ENCODE measurements at regions not wholly inside any gene's neighbourhood (a gene's known extent, or its start where the extent isn't known, plus 50 kb on each side); places are given as distances from the start of the nearest gene placed in this dataset.

- H3K4me3 ChIP-seq: no peak overlapping the region
- no peaks in the 10 kb centered on the region for H3K9me3 ChIP-seq
- intact Hi-C loops (cut with DNase I; ENCODE audit: low total_unique reads): no loop called here
- no peak for DNase-seq
- 90 to 96% (median 92%) methylated on average over 2 of the region's 2 CpGs for WGBS, 5 donors
- no peaks in the 10 kb centered on the region for H3K36me3 ChIP-seq
- no peaks in the 10 kb centered on the region for H3K27me3 ChIP-seq
- H3K4me1 ChIP-seq: peaks cover 0 to 8% (median 1%) of the 10 kb centered on the region in 4 donors
- TF ChIP-seq POLR2AphosphoS5 (IDR thresholded peaks at IDR 0.05) (no peak), POLR2A (IDR thresholded peaks at IDR 0.05) (no peak), EP300 (IDR thresholded peaks at IDR 0.05) (no peak), CTCF (IDR thresholded peaks at IDR 0.05) (no peak)
- no peak overlapping the region for H3K27ac ChIP-seq
Observed at GRCh38 chr5:158468444-158468843, 609.5 kb upstream of the CLINT1 start.

- TF ChIP-seq POLR2A (IDR thresholded peaks at IDR 0.05) (no peak), POLR2AphosphoS5 (IDR thresholded peaks at IDR 0.05) (no peak), EP300 (IDR thresholded peaks at IDR 0.05) (no peak), CTCF (IDR thresholded peaks at IDR 0.05) (no peak)
- DNase-seq: no peak
- intact Hi-C loops (cut with DNase I; ENCODE audit: low total_unique reads): no loop called here
- H3K4me3 ChIP-seq: no peak overlapping the region
- H3K9me3 ChIP-seq: no peaks in the 10 kb centered on the region
- H3K4me1 ChIP-seq: peaks cover 0 to 7% (median 1%) of the 10 kb centered on the region in 4 donors
- H3K27ac ChIP-seq: no peak overlapping the region
- no peaks in the 10 kb centered on the region for H3K27me3 ChIP-seq
- no peaks in the 10 kb centered on the region for H3K36me3 ChIP-seq
Observed at GRCh38 chr5:158466191-158466590, 607.2 kb upstream of the CLINT1 start.

- H3K4me1 ChIP-seq: peaks cover 0 to 7% (median 1%) of the 10 kb centered on the region in 4 donors
- no peaks in the 10 kb centered on the region for H3K36me3 ChIP-seq
- no peaks in the 10 kb centered on the region for H3K27me3 ChIP-seq
- intact Hi-C loops (cut with DNase I; ENCODE audit: low total_unique reads): no loop called here
- no peaks in the 10 kb centered on the region for H3K9me3 ChIP-seq
- 83 to 86% (median 85%) methylated on average over 6 of the region's 6 CpGs for WGBS, 5 donors
- no peak for DNase-seq
- no peak for TF ChIP-seq POLR2A (IDR thresholded peaks at IDR 0.05)
- no peak for TF ChIP-seq POLR2AphosphoS5 (IDR thresholded peaks at IDR 0.05)
- TF ChIP-seq CTCF (IDR thresholded peaks at IDR 0.05): no peak
- no peak for TF ChIP-seq EP300 (IDR thresholded peaks at IDR 0.05)
- H3K4me3 ChIP-seq: no peak overlapping the region
- peak overlapping the region in 1 of 5 donors; percentile 26 for H3K27ac ChIP-seq
Observed at GRCh38 chr5:158465086-158465972, 606.4 kb upstream of the CLINT1 start.

- Histone ChIP-seq H3K9me3 (no peaks in the 10 kb centered on the region), H3K36me3 (no peaks in the 10 kb centered on the region), H3K4me1 (peaks cover 0 to 7% (median 1%) of the 10 kb centered on the region in 4 donors), H3K4me3 (no peak overlapping the region), H3K27me3 (no peaks in the 10 kb centered on the region), H3K27ac (no peak overlapping the region)
- DNase-seq: peak in 1 of 2 donors; percentile 51
- TF ChIP-seq POLR2A (IDR thresholded peaks at IDR 0.05) (no peak), POLR2AphosphoS5 (IDR thresholded peaks at IDR 0.05) (no peak), CTCF (IDR thresholded peaks at IDR 0.05) (no peak), EP300 (IDR thresholded peaks at IDR 0.05) (no peak)
- intact Hi-C loops (cut with DNase I; ENCODE audit: low total_unique reads): no loop called here
- 79 to 96% (median 92%) methylated on average over 1 of the region's 1 CpG for WGBS, 5 donors
Observed at GRCh38 chr5:158464383-158464782, 605.4 kb upstream of the CLINT1 start.
